Anterior cingulate cortex (tissue), 58 donors: ENCODE measurements at regions not wholly inside any gene's neighbourhood (a gene's known extent, or its start where the extent isn't known, plus 50 kb on each side); places are given as distances from the start of the nearest gene placed in this dataset.
A peak's percentile ranks its signal among the peaks of the same experiment; 100 is the strongest.
"Not testable (repeated sequence)": the region's sequence is repeated elsewhere in the genome, so short reads cannot be mapped to it uniquely, and the experiment has no call there.

ENCODE experiments used
- DNase-seq, 58 donors: peaks; one replicate each; lab custom pipeline; 2025; lab: John Stamatoyannopoulos, UW

DNA sequence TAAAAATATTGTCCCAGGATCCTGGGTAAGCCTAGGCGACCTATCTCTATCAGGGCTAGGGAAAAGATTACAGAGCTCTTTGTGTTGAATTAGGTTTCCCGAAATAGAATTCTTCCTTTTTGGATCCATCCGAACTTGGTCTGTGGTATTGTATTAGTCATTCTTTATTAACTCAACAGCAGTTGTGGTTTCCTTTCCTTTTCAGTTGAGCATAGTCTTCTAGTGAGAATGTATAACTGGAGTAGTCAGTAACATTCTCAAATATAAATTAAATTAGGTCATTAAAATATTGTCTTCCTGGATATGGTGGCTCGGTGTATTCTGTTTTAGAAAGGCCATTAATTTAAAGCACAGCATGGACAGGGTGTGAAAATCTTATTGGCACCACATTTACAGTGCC lies 520.4 kb downstream of the NLGN4X start:
- DNase-seq = no peak

DNA sequence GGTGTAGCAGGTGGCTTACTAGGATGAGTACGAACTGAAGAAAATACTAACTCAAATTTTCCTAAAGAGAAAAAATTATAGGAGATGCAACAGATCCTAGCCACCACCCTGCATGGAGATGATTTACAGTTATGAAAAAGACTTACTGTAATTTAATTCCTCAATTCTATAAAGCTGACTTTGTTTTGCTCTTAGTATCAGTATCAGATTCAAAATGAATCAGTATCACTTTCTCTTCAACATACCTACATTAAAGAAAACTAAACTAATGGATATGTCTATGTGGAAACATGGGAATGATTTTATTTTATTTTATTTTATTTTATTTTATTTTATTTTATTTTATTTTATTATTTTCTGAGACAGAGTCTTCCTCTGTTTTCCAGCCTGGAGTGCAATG lies 525.8 kb downstream of the NLGN4X start:
- DNase-seq = peak in 2 of 58 donors; percentile 0 to 9

DNA sequence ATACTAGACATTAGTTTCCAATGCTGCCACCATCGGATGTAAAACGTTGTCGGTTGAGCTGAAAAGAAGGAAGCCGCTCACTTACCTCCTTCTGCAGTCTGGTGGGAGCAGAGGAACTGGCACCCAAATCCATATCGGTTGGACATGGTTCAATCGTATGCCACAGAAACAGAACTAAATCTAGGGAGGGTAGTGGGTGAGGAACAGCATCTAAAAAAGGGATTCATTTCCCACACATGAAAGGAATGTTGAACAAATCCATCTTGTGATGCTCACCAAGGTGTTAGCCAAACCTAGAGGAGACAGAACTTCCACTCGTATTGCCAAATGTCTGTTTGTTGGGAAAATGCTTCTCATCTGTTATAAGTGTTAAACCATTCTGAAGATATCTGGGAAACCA lies 532.7 kb downstream of the NLGN4X start:
- peak in 2 of 58 donors; percentile 0 for DNase-seq

DNA sequence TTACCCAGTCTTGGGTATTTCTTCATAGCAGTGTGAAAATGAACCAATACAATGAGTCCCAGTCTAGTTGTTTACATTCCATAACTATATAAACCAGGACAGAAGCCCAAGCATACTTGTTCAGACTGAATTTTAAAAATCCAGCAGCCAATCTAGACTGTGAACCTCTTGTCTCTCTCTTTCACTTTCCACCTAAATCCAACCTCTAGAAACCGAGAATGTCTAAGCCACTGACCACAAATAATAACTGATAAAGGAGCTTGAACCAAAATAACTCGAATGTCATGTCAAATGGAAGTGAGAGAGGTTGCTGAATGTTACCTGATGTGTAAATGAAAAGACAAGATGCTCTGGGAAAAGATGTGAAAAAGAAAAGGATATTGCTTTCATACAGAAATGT lies 544.7 kb downstream of the NLGN4X start:
- no peak for DNase-seq

DNA sequence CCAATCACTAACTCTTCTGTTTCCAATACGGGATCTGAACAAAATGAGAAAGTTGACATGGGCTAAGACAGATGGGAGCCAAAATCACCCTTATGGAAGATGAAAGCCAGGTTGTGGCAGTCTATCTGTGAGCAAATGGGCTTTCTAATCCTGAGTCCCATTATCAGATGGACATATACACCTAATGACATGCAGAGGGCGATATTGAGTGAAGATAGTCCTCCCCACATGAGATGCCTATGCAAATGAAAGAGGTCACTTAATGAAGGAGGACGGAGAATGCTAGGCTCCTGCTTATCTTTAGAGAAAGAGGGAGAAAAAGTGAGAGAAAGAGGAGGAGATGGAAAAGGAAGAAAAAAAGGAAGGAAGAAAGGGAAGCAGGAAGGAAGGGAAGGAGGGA lies 547.5 kb downstream of the NLGN4X start:
- DNase-seq = no peak

DNA sequence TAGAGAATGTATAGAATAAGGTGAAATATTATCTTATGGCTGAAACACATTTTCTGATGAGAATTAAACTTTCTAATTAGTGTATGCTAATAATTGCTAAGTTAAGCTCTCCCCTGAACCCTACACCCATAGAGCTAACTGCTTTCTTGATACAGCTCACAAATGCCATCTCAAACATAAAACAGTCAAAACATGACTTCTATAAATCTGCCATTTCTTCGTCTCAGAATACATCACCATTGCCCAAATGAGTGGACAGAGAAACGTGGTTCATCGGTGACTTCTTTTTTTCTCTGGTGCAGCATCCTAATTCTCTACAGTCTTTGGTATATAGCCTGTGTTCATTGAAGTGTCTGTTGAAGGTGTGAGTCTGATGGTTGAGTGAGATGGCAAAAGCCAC lies 554.6 kb downstream of the NLGN4X start:
- no peak for DNase-seq

DNA sequence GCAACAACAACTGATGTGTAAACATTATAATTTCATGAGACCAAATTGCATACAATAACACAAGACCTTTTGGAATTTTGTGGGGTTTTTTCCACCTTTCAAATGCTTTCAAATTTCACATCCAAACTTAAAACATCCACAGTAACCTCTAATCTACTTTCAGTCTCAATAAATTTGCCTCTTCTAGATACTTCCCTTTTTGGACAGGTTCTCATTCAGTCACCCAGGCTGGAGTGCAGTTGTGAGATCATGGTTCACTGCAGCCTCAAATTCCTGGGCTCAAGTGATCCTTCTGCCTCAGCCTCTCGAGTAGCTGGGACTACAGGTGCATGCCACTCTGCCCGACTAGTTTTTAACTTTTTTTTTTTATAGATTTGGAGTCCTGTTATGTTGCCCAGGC lies 556.6 kb downstream of the NLGN4X start:
- DNase-seq = no peak

DNA sequence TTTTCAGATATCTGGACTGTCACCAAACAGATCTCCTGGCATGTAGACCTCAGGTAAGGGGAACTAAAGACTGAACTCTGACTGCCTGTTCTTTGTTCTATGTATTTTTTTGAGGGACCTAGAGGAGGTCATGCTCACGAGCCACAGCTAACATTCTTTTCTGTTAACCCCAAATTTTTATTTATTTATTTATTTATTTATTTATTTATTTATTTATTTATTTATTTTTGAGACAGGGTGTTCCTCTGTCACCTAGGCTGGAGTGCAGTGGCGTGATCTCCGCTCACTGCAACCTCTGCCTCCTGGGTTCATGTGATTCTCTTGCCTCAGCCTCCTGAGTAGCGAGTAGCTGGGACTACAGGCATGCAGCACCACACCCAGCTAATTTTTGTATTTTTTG lies 562.0 kb downstream of the NLGN4X start:
- not testable (repeated sequence) for DNase-seq

DNA sequence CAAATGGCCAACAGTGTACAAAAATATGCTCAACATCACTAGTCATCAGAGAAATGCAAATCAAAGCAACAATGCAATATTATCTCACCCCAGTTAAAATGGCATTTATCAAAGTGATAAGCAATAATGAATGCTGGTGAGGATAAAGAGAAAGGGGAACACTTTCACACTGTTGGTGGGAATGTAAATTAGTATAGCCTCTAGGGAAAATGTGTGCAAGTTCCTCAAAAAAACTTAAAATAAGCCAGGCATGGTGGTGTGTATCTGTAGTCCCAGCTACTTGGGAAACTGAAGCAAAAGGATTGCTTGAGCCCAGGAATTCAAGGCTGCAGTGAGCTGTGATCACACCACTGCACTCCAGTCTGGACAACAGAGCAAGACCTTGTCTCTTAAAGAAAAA lies 572.1 kb downstream of the NLGN4X start:
- DNase-seq = no peak

DNA sequence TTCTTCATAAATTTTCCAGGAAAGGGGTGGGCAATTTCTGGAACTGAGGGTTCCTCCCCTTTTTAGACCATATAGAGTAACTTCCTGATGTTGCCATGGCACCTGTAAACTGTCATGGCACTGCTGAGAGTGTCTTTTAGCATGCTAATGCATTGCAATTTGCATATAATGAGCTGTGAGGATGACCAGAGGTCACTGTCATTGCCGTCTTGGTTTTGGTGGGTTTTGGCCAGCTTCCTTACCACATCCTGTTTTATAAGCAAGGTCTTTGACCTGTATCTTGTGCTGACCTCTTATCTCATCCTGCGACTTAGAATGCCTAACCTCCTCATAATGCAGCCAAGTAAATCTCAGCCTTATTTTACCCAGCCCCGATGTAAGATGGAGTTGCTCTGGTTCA lies 577.8 kb downstream of the NLGN4X start:
- DNase-seq = no peak

DNA sequence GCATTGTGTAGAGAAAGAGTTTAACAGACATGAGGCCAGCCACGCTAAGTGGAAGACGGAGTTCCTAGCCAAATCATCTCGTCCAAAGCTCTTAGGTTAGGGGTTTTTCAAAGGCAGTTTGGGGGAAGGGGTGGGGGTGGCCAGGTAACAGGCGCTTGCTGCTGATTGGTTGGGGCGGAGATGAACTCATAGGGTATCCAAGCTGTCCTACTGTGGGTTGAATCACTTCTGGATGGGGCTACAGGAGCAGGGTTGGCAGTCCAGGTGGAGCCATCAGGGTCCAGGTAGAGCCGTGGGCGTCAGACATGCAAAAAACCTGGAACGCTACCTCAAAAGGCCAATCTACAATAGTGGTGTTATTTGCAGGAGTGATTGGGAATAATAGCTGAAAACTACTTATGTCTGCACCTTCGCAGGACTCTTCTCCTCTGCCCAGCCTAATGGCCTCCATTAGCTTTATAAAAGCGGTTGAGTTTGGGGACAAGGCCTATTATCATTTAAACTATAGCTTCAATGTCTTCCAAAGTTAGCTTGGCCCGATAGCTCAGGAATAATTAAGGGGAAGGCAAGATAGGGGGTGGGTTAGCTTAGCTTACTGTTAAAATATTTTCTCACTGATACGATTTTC lies 579.6 kb downstream of the NLGN4X start:
- no peak for DNase-seq

DNA sequence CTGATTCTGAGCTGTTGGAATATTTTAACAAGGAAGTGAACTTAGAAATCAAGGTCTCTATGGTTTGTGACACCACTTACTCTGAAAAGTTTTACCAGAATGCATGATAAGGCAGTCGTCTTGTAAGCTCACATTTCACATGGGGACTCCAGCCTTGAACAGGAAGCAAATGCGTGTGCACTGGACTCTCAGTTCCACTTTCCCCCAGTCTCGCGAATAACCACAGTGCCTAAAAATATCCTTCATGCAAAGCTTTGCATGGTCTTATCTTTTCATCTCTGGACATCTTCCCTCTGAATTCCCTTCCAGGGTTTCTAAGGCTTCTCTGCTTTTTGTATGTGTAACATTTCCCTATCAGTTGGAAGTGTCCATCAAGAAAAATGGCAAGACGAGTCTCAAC lies 581.8 kb downstream of the NLGN4X start:
- peak in 10 of 58 donors; percentile 0 to 20 (median 1) for DNase-seq

DNA sequence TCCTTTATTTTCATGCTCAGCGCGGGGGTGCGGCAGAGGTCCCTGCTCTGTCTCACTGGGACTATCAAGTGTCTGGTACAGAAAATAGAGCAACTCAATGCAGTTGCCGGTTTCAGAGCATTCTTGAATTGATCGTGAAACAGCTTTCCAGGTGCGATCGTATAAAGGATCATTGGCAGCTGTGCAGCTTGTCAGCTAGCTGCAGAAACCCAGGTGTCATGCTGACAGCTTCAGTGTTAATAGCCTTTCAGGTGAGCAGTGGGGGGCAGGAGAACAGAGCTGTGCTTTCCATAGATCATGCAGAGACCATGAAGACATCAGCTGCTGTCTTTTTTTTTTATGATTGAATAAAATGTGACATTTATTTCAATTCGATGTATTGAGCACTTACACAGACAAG lies 583.9 kb downstream of the NLGN4X start:
- no peak for DNase-seq

DNA sequence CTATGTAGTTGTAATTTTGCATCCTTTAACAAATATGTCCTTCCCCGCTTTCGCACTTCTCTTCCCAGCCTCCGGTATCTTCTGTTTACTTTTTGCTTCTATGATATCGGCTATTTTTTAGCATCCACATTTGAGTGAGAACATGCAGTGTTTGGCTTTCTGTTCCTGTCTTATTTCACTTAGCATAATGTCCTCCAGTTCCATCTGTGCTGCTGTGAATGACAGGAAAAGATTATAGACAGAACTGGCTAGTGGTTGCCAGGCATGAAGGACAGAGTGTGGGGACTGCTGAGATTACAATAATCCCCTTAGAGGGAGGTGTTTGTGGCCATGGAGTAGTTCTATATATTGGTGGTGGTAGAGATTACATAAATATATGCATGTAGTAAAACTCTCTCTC lies 588.6 kb downstream of the NLGN4X start:
- no peak for DNase-seq

DNA sequence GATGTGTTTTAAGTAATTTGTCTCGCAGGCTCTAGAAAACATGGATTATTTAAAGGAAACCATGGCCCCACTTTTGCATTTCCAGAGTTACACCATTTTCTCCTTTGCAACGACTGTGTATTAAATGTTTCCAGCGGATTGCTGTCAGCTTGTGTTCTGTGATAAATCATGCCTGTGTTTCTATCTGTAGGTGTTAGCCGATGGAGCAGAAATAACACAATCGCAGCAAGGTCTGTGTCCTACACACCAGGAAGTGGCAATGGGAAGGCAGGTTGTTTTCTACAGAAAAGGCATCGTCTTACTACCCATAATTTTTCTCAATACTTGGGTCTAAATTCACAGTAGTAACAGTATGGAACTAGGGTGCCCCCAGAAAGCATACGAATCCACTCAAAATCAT lies 590.1 kb downstream of the NLGN4X start:
- DNase-seq = no peak

DNA sequence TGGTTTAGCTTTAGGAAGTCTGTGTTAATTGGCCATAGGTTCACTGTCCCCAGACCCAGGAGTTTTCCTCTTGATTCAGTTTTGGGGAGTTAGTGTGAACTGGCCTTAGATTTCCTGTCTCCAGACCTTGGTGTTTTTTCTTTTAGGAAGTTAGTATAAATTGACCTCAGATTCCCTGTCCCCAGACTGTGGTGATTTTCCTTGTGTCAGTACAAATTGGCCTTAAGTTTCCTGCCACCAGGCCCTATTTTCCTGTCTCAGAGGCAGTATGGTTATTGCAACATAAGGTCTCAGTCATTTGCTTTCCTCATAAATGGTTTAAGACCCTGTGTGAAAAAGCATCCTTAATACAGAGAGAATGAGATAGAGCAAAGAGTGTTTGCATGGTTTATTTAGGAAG lies 595.8 kb downstream of the NLGN4X start:
- DNase-seq = no peak

DNA sequence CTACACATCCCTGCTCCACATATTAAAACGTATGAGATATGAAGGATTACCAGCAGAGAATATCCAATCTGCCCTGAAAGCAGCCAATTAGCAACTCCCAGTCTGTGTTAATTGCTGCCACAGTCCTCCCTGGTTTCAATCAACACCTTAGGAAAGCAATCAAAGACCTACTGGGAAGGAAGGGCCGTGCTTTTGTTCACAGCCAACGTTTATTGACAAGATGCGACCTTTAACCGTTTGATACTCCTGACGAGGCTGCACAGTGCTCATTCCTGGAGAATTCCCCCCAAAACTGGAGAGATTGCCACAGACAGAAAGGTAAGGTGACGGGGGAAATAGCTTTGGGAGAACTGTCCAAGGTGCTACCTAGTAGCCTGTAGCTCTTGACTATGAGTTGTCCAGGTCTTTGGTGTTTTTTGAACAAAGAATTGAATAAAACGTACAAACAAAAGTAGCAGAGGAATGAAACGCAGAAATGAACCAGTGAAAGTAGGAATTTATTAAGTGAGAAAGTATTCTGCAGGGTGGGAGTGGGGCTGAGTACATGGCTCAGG lies 596.5 kb downstream of the NLGN4X start:
- no peak for DNase-seq

DNA sequence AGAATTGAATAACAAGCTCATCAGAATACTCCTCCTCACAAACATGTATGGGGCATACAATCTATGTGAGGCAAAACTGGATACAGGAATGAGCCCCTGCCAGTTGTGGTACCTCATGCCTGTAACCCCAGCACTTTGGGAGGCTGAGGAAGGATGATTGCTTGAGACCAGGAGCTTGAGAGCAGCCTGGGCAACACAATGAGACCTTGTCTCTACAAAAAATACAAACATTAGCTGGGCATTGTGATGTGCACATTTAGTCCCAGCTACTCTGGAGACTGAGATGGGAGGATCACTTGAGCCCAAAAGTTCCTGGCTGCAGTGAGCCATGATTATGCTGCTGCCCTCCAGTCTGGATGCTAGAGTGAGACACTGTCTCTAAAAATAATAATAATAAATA lies 611.0 kb downstream of the NLGN4X start:
- peak in 15 of 58 donors; percentile 0 to 74 (median 18) for DNase-seq

DNA sequence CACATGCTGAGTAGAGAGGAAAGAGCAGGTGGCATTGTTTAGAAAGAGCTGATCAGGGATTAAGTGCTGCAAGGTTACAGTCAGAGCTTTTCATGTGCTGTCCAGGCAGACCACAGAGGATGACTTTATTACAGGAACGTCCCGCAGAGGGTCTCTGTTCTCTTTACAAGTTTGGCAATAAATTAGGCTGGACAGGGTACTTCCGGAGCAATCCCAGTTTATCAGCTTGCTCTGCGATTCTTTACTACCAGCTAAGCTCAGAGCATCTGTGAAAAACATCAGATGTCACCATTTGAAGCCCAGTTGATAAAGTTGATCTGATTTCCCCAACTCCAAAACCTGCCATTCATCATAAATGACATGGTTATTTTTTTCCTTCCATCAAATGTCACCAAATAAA lies 633.1 kb downstream of the NLGN4X start:
- no peak for DNase-seq

DNA sequence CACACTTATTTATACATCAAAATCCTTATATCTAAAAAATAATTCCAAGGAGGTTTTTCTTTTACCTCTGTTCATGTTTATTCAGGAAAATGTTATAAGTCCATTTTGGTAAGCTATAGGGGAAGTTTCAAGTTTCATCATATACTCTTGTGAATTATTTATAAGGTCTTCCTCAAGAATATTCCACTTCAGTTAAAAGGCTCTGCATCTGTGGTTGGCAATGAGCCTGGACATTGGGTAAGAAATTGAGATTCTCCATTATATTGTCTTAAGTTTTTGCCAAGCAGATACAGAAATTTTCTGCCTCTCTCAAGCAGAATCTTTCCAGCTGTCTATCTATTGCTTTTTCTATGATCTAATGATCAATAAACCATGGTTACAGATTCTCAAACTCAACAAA lies 641.9 kb downstream of the NLGN4X start:
- no peak for DNase-seq

DNA sequence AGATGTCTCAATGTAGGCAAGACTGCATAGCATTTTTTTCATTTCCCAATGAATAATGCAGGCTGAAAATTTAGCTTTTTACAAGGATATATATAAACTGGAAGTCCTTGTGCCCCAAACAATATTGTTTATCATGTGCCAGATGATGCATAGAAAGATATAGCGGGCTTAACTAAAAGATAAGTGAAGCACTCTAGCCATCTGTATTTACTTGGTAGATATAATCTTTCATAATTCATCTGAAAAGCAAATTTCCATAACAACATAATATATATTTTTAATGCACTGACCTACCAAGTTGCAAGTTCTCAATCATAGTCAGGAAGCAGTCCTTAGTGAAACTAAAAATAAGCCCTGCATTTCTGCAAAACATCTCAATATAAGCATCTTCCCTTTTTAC lies 653.3 kb downstream of the NLGN4X start:
- DNase-seq = no peak

DNA sequence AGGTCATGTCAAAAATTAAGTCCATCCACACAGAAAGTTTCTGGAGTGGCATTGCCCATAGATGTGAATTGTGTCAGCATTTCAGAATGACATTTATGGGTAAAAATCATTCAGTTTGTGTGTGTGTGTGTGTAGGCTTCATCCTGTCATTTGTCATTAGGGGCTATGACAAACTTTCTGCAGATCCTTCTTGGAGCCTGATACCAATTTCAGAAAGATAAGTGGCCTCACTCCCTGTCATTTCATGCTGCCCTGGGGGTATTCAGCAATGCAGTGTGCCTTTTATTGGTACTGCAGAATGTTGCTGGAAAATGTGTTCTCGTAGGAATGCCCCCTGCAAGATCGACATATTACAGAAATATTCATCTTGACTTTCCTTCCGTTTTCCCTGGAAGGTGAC lies 659.7 kb downstream of the NLGN4X start:
- no peak for DNase-seq

DNA sequence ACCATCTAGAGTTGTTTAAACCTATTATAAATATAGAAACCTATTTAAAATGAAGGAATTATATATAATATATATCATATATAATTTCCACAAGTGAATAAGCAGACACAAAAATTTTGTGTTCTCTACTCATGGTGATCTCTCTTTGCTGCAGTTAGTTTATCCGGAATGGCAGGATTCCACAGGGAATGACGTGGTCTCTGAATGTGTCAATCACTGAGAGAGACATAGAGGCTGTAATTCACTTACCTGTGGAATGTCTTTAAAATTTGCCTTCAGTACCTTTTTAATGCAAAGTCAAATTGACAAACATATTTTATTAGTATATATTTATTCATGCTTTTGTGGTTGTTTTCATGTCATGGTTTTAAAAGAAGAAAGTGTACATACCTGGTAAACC lies 669.3 kb downstream of the NLGN4X start:
- no peak for DNase-seq
